PFSK-1 (cell line): ENCODE measurements at regions not wholly inside any gene's neighbourhood (a gene's known extent, or its start where the extent isn't known, plus 50 kb on each side); places are given as distances from the start of the nearest gene placed in this dataset.

Experiments used
- POLR2AphosphoS5 ChIP-seq: IDR thresholded peaks from 2 replicates; pipeline ENCODE4 v1.6.1; 2012; ENCODE audit warnings: low read depth, mild to moderate bottlenecking, control low read depth, low read length, moderate library complexity
- SIN3A ChIP-seq: IDR thresholded peaks from 2 replicates; pipeline ENCODE4 v1.6.1; 2012; ENCODE audit warnings: mild to moderate bottlenecking, low read length, moderate library complexity, borderline replicate concordance; ENCODE audit not compliant: insufficient read depth
- TAF1 ChIP-seq: IDR thresholded peaks from 2 replicates; pipeline ENCODE4 v1.6.1; 2012; ENCODE audit warnings: low read length, control low read depth, borderline replicate concordance; ENCODE audit not compliant: insufficient read depth
- TF ChIP-seq, protein P1 (sequence below), 2 experiments: IDR thresholded peaks; 2 replicates each; pipeline versions ENCODE4 v1.6.1 to v1.8.0; 2011 to 2012; ENCODE audit warnings: low read depth in 2 of 2, low read length in 2 of 2, control low read depth in 1 of 2, inconsistent platforms in 1 of 2, mild to moderate bottlenecking in 1 of 2, moderate library complexity in 1 of 2; ENCODE audit not compliant: insufficient read depth in 1 of 2

DNA sequence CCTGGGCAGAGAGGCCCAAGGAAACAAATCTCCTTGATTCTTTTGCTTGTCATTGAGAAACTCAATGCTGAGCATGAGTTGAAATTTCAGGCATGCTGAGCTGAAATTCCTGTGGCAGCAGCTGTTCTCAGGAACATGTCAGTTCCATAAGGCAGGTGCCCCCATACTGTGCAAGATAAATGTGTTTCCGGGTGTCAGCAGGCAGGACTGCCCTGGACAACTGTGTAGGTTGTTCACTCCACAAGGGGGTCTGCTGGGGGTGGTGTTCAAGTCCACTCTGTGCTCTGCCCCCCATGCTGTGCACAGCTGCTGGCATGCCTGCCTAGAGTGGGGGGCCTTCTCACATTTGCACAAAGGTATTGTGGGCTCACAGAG lies 133.7 kb downstream of the CTTN start:
- TF ChIP-seq, protein P1, sequence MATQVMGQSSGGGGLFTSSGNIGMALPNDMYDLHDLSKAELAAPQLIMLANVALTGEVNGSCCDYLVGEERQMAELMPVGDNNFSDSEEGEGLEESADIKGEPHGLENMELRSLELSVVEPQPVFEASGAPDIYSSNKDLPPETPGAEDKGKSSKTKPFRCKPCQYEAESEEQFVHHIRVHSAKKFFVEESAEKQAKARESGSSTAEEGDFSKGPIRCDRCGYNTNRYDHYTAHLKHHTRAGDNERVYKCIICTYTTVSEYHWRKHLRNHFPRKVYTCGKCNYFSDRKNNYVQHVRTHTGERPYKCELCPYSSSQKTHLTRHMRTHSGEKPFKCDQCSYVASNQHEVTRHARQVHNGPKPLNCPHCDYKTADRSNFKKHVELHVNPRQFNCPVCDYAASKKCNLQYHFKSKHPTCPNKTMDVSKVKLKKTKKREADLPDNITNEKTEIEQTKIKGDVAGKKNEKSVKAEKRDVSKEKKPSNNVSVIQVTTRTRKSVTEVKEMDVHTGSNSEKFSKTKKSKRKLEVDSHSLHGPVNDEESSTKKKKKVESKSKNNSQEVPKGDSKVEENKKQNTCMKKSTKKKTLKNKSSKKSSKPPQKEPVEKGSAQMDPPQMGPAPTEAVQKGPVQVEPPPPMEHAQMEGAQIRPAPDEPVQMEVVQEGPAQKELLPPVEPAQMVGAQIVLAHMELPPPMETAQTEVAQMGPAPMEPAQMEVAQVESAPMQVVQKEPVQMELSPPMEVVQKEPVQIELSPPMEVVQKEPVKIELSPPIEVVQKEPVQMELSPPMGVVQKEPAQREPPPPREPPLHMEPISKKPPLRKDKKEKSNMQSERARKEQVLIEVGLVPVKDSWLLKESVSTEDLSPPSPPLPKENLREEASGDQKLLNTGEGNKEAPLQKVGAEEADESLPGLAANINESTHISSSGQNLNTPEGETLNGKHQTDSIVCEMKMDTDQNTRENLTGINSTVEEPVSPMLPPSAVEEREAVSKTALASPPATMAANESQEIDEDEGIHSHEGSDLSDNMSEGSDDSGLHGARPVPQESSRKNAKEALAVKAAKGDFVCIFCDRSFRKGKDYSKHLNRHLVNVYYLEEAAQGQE (IDR thresholded peaks at IDR 0.05; ENCODE audit: insufficient read depth in 1 of 2, low read depth in 2 of 2, low read length in 2 of 2), result no peak
- no peak for TF ChIP-seq POLR2AphosphoS5
- TF ChIP-seq TAF1, result no peak
- no peak for TF ChIP-seq SIN3A
